Right lobe of liver (tissue), 4 donors: ENCODE measurements at regions not wholly inside any gene's neighbourhood (a gene's known extent, or its start where the extent isn't known, plus 50 kb on each side); places are given as distances from the start of the nearest gene placed in this dataset.

Source experiments
- CTCF ChIP-seq, 4 donors: fragments of 200-600 bp in 3 of 4; fragments of 450-650 bp in 1 of 4; IDR thresholded peaks; one replicate each; pipeline versions ENCODE4 v1.5.1 to v1.8.0; 2016 to 2022; ENCODE audit warnings: antibody characterized with exemption in 4 of 4, mild to moderate bottlenecking in 2 of 4
- POLR2A ChIP-seq: fragments of 450-650 bp; IDR thresholded peaks from one replicate; pipeline ENCODE4 v1.6.1; 2017; ENCODE audit warnings: antibody characterized with exemption, mild to moderate bottlenecking
- donor health status: DM: no; HTN: no; CAD: no.
- donor health status: DM: no; HTN: no; CAD: no.
- donor health status: DM: no; HTN: yes; CAD: no.

GRCh38 chr11:109762546-109762945 is 330.6 kb upstream of the ZC3H12C start:
- TF ChIP-seq CTCF (IDR thresholded peaks at IDR 0.05) (no peak), POLR2A (no peak)
